Inflammatory macrophage treated with lipopolysaccharide for 1 hour (primary cell): ENCODE measurements at regions not wholly inside any gene's neighbourhood (a gene's known extent, or its start where the extent isn't known, plus 50 kb on each side); places are given as distances from the start of the nearest gene placed in this dataset.

ENCODE experiments used
- DNase-seq, 2 donors: peaks; one replicate each; pipeline ENCODE4 v3.0.0-alpha.2; 2020 to 2022

DNA sequence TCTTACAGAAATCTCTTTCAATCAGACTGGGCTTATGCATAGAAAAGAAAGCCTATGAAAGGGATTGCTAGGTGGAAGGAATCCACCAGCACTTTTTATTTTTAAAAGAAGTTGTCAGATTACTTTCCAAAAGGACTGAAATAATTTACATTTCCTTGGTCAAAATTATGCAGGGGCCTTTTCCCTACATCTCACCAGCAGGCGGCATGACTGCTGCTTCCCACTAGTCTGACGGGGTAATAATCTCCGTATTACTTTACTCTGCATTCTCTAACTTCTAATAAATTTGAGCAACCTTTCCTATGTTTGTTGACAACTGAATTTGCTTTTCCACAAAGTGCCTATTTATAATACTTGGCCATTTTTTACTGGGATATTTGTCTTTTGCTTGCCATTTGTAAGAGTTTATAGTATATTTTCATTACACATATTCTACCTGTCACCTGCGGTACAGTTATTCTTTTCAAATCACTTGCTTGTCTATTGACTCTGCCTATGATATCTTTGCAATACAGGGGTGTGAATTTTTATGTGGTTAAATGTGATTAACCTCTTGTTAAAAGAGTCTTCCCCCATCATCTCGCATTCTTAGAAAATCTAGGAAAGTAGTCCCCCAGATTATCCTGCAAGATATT is 51.9 kb upstream of the USP47 start:
- peak in 1 of 2 donors; percentile 2 for DNase-seq

DNA sequence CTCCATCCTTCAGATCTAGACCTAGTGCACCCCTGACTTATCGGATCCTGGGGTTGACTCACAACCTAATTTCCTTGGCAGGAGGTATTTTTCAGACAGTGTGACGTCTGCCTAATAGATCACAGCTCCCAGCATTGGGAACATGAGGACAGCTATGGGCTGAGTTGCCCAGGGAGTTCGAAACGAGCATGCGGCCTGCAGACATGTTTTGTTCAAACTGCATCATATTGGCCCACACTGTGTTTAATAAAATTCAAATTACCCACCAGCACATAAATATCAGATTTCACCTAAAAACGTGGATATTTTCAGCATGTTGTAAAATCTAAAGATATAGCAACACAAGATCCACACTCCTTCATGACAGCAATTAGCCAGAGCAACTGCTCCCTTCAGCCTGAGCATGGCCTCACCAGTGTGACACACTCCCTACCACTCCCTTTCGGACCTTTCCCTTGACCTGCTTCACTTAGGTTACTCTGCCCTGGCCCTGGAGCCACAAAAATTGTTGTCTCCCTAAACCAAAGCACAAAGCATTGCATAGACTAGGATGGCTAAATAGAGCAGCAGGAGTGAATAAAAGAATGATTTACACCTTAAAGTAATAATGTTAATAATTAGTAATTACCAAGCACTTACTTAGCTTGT is 53.6 kb upstream of the USP47 start:
- DNase-seq = no peak

DNA sequence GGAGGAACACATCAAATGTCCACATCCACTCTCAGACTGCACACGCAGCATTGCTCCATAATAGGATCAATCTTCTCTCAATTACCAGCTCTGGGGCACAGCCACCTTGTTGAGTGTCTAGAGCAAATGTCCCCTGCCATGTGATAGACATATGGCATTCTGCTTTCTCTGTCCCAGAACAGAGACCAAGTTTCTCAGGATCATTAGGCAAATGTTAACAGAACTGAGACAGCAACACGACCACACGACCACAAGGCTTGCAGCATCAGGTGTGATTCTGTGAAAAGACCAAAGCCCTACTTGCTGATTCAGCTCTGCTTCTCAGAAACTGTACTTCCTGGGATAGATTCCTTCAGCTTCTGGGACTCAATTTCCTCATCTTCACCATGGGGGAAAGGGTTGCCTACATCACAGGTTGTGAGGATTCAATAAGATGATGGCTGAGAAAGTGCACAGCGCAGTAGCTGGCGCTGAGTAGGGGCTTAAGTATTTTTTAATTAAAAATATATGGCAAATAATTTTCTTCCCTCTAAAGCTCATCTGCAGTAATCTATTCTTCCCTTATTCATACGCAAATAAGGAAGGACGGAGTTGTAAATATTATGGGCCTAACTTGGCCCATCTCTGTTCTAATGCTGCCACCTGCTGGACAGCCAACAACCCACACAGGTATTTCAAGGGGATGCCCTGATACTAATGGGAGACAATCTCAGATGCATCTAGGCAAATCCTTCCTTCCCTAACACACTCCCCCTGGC is 54.3 kb upstream of the USP47 start:
- DNase-seq = peak; percentile 39 to 83

DNA sequence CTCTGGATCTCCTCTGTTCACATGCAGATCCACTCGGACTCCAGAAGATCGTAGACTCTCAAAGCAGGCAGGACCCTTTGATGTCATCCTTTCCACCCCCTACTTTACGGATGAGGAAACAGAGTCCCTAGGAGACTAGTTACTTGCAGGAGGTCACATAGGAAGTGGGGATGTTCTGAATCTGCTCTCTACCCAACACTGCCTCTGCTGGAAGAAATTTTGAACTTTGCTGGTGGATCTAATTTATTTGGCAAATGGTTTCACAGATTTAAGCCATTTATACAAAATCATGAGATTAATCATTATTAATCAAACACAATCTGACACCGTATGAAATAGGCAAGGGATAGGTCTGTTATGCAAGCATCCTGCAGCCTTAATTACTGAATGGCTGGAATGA is 55.0 kb upstream of the USP47 start:
- peak in 1 of 2 donors; percentile 19 for DNase-seq

DNA sequence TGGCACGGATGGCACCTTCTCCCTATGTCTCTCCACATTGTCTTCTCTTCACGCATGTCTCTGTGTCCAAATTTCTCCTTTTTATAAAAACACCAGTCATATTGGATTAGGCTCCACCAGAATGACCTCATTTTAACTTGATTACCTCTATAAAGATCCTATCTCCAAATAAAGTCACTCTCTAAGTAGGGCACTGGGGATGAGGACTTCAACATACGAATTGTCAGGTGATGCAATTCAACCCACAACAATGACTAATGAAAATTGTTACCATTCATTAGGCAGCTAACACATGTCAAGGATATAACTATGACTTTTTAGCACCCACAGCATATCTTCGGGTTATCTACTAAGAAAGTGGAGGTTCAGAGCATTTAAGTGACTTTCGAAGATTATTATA is 55.5 kb upstream of the USP47 start:
- peak in 1 of 2 donors; percentile 12 for DNase-seq

DNA sequence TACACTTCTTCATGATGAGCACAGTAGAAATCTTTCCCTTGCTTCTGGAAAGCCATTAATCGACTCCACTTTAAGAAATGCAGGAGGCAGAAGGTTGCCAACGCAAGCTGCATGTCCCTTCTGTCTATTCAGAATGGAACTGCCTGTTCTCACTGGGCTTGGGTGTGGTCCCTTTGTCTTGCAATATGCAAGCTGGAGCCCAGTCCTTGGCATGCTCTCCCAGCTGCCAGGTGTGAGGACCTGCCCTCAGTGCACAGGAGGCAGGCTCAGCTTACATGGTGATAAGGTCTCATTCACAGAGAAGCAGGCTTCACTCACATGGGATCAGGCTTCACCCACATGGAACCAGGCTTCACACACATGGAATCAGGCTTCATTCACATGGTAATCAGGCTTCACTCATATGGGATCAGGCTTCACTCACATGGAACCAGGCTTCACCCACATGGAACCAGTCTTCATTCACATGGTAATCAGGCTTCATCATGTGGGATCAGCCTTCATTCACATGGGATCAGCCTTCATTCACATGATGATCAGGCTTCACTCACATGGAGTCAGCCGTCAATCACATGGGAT is 59.2 kb upstream of the USP47 start:
- DNase-seq = no peak

DNA sequence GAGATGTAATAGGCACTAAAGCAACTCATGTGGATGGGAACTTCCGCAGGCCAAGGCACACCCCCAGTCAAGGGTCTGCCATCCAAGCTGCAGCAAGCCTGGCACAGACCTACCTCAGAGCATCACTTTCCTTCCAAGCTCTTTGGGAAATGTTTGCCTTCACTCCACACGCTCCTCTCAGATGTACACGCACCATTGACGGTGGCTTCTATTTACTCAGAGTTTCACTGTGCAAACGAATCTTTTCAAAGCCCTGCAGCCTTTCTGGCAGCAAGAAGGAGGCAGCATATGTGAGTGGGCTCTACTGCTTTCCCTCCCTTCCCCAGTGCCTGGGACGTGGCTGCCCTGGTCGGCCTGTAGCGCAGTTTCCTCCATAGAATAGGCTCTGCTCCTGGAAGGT is 60.9 kb upstream of the USP47 start:
- DNase-seq = no peak

DNA sequence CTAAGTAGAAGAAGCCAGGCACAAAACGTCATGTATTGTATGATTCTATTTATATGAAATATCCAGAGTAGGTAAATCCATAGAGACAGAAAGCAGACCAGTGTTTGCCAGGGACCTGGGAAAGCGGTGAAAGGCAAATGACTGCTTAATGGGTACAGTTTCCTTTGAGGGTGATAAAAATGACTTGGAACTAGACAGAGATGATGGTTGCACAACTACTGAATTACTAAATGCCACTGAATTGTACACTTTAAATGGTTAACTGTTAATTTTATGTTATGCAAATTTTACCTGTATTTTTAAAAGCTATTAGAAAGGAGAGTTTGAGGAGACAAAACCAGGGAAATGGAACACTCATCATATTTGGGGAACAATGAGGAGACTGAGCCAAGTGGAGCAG is 61.8 kb upstream of the USP47 start:
- DNase-seq = no peak

DNA sequence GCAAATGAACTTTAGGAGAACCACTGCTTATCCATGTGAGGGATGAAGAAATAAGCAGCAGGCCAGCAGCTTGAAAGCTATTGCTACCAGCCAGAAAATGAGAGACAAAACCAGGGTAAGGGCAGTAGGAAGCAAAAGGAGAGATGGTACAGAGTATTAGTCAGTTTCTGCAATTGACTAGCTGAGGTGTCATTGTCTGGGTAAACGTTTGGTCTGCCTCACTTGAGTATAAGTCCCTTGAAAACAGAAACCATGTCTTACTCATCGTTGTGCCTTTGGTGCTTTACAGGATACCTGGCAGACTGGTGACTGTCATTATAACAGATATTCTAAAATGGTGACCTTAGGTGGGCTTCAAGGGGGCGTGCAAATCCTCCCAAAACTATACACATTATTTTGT is 63.9 kb upstream of the USP47 start:
- DNase-seq = no peak

DNA sequence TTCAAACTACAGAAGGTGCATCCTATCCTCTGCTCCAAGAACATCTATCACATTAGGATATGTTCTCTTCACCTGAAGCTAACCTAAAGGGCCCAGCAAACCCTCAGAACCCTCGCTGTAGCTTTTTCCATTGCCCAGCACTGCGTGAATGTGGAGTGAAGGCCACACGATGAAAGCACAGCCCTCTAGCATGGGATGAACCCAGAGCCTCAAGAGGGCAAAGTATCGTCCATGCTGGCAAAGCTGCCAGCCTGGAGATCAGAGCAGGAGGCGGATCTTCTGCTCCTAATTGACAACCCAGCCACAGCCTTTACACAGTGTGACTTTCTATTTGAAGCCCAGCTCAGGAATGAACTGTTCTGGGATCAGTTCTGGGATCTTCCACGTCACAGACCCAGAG is 65.1 kb upstream of the USP47 start:
- no peak for DNase-seq

DNA sequence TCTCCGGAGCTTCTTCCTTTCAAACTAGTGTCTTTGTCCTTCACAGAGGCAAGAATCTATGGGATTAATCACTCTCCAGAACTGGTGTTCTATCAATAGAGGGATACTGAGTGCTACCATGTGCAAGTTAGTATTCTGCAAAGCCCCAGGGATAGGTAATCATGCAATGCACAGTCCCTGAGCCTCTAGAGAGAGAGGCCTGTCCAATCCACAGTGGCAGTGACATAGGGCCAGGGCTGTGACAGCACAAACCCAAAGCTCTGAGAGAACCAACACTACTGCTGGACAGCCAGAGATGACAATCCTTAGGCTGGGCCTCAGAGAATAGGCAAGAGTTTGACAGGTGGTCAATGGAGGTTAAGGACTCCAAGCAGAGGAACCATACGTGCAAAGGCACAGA is 66.8 kb upstream of the USP47 start:
- no peak for DNase-seq

DNA sequence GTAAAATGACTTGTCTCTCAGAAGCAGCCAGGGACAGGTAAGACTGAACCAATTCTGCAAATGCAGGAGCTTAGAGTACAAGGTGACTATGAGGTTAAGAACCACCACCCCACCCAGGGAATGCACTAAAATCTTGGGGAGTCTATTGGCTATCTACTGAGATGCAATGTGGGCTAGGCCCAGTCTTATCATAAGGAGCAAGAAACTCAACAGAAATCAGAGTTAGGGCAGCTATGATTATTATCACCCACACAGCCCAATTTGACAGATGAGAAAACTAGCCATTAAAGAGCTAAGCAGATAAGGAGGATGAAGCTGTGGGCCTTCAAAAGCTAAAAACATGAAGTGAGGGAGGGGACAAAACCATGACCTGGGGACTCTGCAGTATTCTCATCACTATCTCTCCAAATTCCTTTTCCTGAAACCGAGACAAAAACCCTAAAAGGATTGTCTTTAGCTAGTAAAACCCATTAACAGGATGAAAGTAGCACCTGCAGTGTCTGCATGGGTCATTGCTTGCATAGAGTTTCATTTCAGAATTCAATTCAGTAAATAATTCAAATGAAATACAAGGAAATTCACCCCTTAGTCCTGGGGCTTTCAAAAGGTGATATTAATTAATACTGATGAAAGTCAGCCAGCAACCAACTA is 68.8 kb upstream of the USP47 start:
- DNase-seq = no peak

DNA sequence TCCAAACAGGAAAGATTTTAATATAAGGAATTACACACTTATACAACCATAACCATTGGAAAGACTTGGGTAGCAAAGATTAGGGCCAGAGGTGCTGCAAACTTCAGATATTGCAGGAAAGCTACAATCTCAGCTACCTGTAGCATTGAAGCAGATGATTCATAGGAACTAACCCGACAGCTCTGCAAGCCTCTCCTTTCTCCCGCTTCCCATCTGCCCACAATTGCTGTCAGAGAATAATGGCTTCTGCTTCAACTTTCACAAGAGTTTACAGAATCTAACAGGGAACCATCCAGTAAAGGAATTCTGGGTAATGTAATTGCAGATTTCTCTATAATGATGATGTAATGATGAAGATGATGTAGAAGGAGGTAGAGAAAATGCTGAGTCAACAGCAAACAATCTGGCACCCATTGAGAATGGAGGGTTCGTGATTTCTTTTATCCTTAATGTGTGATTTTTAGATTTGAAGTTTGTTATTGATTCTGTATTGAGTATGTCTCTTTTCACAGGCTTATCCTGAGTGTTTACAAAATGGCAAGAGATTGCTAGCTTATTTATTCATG is 70.8 kb upstream of the USP47 start:
- peak in 1 of 2 donors; percentile 3 for DNase-seq

DNA sequence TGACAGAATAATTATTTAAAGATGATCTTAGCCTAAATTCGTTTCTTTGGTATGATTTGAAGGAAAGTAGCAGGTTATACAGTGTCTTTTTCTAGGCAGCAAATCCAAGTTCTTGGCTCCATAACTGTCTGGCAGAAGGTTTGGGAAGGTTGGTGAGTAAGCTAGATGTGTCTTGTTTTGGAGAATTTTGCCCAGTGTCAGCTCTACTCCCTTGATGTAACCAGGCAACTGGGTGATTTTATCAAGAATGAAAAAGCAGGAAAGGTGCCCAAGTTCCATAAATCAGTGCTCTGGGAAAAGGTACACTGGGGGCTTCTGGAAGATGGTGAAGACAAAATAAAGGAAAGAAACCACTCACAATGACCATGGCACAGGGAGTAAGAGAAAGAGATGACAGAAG is 71.5 kb upstream of the USP47 start:
- DNase-seq = no peak

DNA sequence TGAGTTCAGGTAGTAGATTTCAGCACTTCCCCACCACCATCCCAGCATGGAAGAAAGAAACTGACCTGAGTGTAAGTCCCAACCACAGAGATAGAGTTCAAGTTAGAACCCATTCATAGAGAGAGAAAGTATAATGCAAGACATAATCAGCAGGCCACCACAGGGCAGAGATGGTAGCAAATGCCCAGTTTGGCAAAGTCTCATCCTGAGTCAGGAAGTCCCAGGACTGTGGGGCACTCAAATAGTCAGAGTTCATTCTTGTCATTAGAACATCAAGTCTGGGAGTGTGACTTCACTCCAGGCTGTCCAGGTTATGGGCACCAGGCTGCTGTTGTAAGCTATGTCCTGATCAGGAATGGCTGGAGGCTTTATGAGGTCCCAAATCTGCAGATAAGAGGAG is 72.0 kb upstream of the USP47 start:
- DNase-seq = no peak

DNA sequence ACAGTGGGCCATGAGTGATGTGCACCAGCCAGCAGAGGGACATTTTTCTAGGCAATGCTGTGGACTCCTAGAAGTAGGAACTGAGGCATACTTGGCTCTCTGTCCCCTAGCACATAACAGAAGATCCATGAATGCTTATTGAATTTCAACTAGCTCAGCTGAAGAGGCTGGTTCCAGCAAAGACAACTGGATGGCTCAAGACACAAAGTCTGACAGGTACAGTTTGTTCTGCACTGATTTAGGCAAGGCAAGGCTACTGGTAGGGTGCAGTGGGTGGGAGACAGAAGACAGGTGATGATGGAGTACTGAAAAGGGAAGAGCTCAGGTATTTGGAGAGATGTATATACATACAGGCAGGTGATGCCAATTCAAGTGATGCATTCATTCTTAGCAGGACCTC is 72.4 kb upstream of the USP47 start:
- DNase-seq = no peak

DNA sequence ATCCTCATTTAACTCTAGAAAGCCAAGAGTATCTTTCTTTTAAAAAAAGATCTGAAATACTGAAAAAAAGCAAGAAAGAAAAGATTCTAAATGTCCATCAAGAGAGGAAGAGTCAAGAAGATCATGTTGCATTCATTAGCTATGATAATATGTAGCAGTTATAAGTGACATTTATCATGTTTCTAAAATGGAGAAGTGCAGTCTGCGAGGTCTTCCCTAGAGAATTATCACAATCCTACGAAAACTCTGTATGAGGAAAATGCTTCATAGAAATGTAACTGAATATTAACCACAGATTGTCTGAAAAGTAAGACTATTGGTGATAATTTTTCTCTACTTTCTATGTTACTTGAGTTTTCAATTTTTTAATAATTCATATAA is 77.4 kb upstream of the USP47 start:
- DNase-seq = no peak

DNA sequence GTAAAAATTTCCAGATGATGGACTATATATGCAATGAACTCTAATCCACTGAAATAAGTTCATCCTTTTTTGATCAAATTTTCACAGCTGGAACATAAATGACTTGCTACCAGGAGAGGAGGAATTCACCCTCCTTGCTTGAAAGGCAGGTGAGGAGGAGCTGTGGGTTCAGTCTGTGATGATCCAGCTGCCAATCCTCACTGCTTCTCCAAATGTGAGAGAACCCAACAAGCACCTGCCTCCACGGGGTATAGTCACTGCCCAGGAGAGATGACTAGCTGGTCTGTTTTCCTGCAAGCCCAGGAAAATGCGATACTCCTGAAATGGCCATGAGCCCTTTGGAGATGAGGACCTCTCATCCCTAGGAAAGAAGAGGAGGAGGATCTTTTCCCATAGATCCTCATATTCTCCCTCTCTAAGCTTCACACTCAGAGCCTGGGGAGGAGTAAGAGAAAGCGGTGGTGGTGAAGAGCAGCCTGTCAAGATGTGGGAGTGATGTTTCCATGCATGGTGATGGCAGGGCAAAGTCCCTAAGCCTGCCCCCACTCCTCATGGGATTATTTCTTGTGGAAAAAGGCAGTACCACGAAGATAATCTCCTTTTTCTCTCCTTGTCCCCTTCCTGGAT is 77.9 kb upstream of the USP47 start:
- no peak for DNase-seq

DNA sequence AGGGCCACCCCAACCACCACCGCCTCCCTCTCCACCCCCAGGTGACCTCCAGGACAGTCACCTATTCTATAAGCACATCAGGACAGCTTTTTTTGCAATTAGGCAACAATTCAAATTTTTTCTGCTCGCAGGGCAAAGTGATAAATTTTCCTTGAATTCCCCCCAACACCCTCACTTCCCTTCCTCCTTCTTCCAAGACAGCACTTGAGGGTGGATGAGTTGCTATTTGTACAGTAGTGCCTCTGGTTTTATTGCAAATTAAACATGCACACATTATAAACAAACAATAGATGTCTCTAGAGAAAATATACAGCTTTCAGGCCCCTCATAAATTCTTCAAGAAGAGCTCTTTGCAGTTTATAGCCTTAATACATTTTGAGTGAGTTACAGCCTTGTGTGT is 80.9 kb upstream of the USP47 start:
- no peak for DNase-seq

DNA sequence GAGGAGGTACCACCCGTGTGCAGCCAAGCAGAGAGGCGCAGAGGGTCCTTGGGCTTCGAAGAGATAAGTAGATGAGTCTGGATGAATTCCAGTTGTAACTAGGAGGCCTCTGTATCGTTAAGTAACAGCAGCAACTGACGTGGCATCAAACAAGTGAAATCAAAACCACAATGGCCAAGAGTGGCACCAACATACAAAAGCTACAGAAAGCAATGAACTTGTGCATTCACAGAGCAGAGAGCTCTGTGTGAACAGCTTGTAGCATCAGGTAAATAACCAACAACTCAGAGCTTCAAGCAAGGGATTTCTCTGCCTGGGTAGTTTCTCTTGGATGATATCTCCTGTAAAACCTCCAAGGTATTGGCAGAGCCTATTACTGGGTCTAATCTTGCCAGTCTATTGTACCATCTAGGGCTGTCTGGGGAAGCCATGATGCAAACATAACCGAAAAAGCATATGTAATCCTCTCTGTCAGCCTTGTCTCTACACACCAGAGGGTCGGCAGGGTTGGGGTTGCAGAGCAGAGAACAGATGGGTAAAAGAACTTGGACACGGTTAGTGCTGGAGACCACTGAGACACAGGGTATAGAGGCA is 83.1 kb upstream of the USP47 start:
- DNase-seq = no peak

DNA sequence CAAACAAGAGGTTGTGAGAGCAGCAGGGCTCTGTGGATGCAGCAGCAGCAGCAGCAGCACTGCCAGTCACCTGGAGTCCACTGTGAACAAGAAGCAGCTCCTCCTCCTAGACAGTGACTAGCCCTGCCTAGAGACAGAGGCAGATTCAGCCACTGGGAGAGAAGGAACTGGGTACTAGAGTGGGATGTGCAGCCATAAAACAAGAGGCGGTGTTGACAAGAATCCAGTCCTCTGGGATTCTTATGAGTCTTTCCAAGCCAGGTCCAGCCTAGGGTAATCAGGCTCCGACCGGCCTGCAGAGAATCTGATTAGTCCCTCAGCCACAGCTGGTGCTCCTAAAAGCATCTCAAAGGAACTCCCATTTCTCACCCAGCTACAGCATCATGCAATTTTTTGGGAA is 83.9 kb upstream of the USP47 start:
- no peak for DNase-seq

DNA sequence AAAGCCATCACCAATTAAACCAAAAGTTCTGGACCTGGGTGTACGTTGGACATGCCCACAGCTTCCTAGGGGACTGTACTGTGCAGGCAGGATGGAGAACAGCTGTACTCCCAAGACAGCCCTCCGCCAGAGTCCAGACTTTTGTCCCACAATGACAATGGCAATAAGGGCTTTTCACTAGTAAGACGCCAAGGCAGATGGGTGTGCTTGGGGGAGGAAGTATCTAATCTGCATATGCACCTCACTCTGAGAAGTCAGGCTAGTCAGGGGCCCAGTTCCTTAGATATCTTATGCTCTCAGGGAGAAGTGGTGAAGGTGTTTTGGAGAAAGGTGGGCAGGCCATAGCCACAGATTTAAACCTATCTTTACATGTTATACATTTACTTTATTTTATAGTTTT is 85.1 kb upstream of the USP47 start:
- no peak for DNase-seq
